Testis (tissue), 2 donors: ENCODE measurements at regions not wholly inside any gene's neighbourhood (a gene's known extent, or its start where the extent isn't known, plus 50 kb on each side); places are given as distances from the start of the nearest gene placed in this dataset.

Experiments
- CTCF ChIP-seq, 3 experiments: fragments of 450-650 bp in 2 of 3; fragments of 200-600 bp in 1 of 3; sonication (generic) in 1 of 3; IDR thresholded peaks; one replicate each; pipeline ENCODE4 v1.5.1; 2016 to 2019; ENCODE audit warnings: antibody characterized with exemption in 3 of 3, mild to moderate bottlenecking in 2 of 3, moderate library complexity in 1 of 3
- POLR2A ChIP-seq: fragments of 450-650 bp; IDR thresholded peaks from one replicate; pipeline ENCODE4 v1.6.1; 2017; ENCODE audit warnings: antibody characterized with exemption, mild to moderate bottlenecking, moderate library complexity

- no peak for TF ChIP-seq CTCF (IDR thresholded peaks at IDR 0.05)
- TF ChIP-seq POLR2A: no peak
Observed at GRCh38 chr2:104425850-104426595, 427.9 kb upstream of the POU3F3 start.
